ENCODE measurements at regions not wholly inside any gene's neighbourhood (a gene's known extent, or its start where the extent isn't known, plus 50 kb on each side); places are given as distances from the start of the nearest gene placed in this dataset.

DNA sequence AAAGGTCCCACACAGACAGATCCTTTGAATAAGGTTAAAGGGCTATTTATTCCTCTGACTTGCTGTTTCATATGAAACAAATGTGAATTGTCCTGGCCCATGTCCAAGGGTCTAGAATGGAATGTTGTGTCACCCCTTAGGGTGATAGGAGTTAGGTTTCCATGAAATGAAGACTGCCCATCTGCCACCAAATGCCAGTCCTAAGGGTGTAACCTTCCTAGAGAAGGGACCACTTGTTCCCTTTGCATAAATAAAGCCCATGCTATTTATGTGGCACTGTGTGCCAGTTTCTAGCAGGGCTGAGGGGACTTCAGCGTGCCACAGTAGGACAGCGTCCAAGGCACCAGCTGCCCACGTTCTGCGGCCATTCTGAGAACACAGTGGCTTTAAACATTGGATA is 171.3 kb downstream of the ABCA8 start:
- TF ChIP-seq, protein P1, sequence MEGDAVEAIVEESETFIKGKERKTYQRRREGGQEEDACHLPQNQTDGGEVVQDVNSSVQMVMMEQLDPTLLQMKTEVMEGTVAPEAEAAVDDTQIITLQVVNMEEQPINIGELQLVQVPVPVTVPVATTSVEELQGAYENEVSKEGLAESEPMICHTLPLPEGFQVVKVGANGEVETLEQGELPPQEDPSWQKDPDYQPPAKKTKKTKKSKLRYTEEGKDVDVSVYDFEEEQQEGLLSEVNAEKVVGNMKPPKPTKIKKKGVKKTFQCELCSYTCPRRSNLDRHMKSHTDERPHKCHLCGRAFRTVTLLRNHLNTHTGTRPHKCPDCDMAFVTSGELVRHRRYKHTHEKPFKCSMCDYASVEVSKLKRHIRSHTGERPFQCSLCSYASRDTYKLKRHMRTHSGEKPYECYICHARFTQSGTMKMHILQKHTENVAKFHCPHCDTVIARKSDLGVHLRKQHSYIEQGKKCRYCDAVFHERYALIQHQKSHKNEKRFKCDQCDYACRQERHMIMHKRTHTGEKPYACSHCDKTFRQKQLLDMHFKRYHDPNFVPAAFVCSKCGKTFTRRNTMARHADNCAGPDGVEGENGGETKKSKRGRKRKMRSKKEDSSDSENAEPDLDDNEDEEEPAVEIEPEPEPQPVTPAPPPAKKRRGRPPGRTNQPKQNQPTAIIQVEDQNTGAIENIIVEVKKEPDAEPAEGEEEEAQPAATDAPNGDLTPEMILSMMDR (IDR thresholded peaks at IDR 0.05; ENCODE audit: borderline replicate concordance, extremely low read depth, insufficient read depth), result no peak
- Histone ChIP-seq H3K9me3 (ENCODE audit: control insufficient read depth in 2 of 3, insufficient read depth in 1 of 3, low read length in 3 of 3) (no peaks in the 10 kb centered on the region), H3K36me3 (ENCODE audit: control insufficient read depth in 2 of 3, insufficient read depth in 3 of 3, low read length in 3 of 3) (no peaks in the 10 kb centered on the region), H3K27ac (ENCODE audit: low read depth in 2 of 2, low read length in 2 of 2) (peak overlapping the region in 1 of 2 donors; percentile 32), H3K27me3 (ENCODE audit: control insufficient read depth, insufficient read depth, low read length) (no peaks in the 10 kb centered on the region), H3K4me1 (ENCODE audit: control insufficient read depth in 2 of 3, insufficient read depth in 2 of 3, low read depth in 1 of 3, low read length in 3 of 3) (peaks cover 0 to 4% (median 0%) of the 10 kb centered on the region in 3 donors), H3K9ac (ENCODE audit: low read length in 3 of 3) (no peak overlapping the region), H3K4me3 (ENCODE audit: low read length in 3 of 3) (no peak overlapping the region)
- DNase-seq (no peak), FAIRE-seq (no peak)
- intact Hi-C loops (cut with DNase I), result no loop called here

DNA sequence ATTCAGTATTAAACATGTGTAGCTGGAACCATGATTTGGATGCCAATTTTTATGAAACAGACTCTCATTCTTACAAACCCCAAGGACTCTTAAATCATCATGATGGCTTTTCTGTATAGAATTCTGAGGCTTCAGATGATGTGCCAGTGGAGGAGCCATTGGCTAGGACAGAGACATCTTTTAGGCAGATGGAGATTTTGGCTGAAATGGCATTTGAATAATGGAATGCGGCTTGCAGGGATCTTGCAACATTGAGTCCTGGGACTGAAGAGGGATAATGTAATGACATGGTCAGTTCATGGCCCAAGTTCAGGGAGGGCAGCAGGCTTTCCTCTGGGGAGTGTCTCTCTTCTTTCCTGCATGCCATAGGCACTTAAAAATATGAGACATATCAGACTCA is 172.4 kb downstream of the ABCA8 start:
- Histone ChIP-seq H3K9ac (ENCODE audit: low read length in 3 of 3) (no peak overlapping the region), H3K36me3 (ENCODE audit: control insufficient read depth in 2 of 3, insufficient read depth in 3 of 3, low read length in 3 of 3) (no peaks in the 10 kb centered on the region), H3K27me3 (ENCODE audit: control insufficient read depth, insufficient read depth, low read length) (no peaks in the 10 kb centered on the region), H3K4me1 (ENCODE audit: control insufficient read depth in 2 of 3, insufficient read depth in 2 of 3, low read depth in 1 of 3, low read length in 3 of 3) (peaks cover 0 to 6% (median 0%) of the 10 kb centered on the region in 3 donors), H3K27ac (ENCODE audit: low read depth in 2 of 2, low read length in 2 of 2) (no peak overlapping the region), H3K9me3 (ENCODE audit: control insufficient read depth in 2 of 3, insufficient read depth in 1 of 3, low read length in 3 of 3) (no peaks in the 10 kb centered on the region), H3K4me3 (ENCODE audit: low read length in 3 of 3) (no peak overlapping the region)
- intact Hi-C loops (cut with DNase I), result no loop called here
- TF ChIP-seq, protein P1 (IDR thresholded peaks at IDR 0.05; ENCODE audit: borderline replicate concordance, extremely low read depth, insufficient read depth), result no peak
- FAIRE-seq, result no peak
- peak in 1 of 5 donors; percentile 74 for DNase-seq

DNA sequence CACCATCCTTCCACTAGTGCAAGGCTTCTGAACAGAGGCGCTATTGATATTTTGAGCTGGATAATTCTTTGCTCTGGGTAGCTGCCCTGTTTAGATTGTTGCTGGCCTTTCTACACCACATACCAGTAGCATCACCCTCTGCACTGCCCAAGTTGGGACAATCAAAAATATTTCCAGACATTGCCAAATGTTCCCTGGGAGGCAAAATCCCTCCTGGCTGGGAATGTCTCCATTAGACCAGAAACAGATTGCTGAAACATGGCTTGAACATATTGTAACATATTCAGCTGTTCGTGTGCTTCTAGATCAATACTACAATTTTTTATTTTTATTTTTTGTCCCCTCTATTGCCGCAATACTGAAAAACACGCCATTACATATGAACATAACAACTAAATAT is 174.6 kb downstream of the ABCA8 start:
- FAIRE-seq (no peak), DNase-seq (no peak)
- no peaks in the 10 kb centered on the region for H3K36me3 ChIP-seq (ENCODE audit: control insufficient read depth in 2 of 3, insufficient read depth in 3 of 3, low read length in 3 of 3)
- H3K9ac ChIP-seq (ENCODE audit: low read length in 3 of 3), result no peak overlapping the region
- no peak overlapping the region for H3K27ac ChIP-seq (ENCODE audit: low read depth in 2 of 2, low read length in 2 of 2)
- no peaks in the 10 kb centered on the region for H3K9me3 ChIP-seq (ENCODE audit: control insufficient read depth in 2 of 3, insufficient read depth in 1 of 3, low read length in 3 of 3)
- peaks cover 0 to 6% (median 0%) of the 10 kb centered on the region in 3 donors for H3K4me1 ChIP-seq (ENCODE audit: control insufficient read depth in 2 of 3, insufficient read depth in 2 of 3, low read depth in 1 of 3, low read length in 3 of 3)
- intact Hi-C loops (cut with DNase I), result no loop called here
- no peak overlapping the region for H3K4me3 ChIP-seq (ENCODE audit: low read length in 3 of 3)
- H3K27me3 ChIP-seq (ENCODE audit: control insufficient read depth, insufficient read depth, low read length), result no peaks in the 10 kb centered on the region
- TF ChIP-seq, protein P1 (IDR thresholded peaks at IDR 0.05; ENCODE audit: borderline replicate concordance, extremely low read depth, insufficient read depth), result no peak

DNA sequence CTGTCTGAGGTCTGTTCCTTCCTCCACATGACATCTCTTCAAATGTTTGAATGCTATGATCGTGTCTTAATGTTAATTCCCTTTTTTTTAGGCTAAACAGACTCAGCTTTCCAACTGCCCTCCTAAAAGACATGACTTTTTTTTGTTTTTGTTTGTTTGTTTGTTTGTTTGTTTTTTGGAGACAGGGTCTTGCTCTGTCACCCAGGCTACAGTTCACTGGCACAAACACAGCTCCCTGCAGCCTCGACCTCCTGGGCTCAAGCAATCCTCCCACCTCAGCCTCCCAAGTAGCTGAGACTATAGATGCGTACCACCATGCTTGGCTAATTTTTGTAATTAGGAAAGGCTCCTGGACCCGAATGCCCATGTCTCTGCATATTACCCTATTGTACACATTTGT is 176.5 kb downstream of the ABCA8 start:
- Histone ChIP-seq H3K27me3 (ENCODE audit: control insufficient read depth, insufficient read depth, low read length) (no peaks in the 10 kb centered on the region), H3K4me3 (ENCODE audit: low read length in 3 of 3) (no peak overlapping the region), H3K4me1 (ENCODE audit: control insufficient read depth in 2 of 3, insufficient read depth in 2 of 3, low read depth in 1 of 3, low read length in 3 of 3) (peaks cover 0 to 3% (median 0%) of the 10 kb centered on the region in 3 donors), H3K9ac (ENCODE audit: low read length in 3 of 3) (no peak overlapping the region), H3K36me3 (ENCODE audit: control insufficient read depth in 2 of 3, insufficient read depth in 3 of 3, low read length in 3 of 3) (no peaks in the 10 kb centered on the region), H3K9me3 (ENCODE audit: control insufficient read depth in 2 of 3, insufficient read depth in 1 of 3, low read length in 3 of 3) (no peaks in the 10 kb centered on the region), H3K27ac (ENCODE audit: low read depth in 2 of 2, low read length in 2 of 2) (no peak overlapping the region)
- intact Hi-C loops (cut with DNase I), result loop anchor here (5.0 to 10.0 kb wide), 2 partner anchors 196 to 459 kb away; no protein-coding TSS in a partner anchor
- TF ChIP-seq, protein P1 (IDR thresholded peaks at IDR 0.05; ENCODE audit: borderline replicate concordance, extremely low read depth, insufficient read depth), result no peak
- FAIRE-seq, result no peak
- no peak for DNase-seq

Measured in kidney (tissue), 13 donors.